WTC11 (cell line): ENCODE measurements at regions not wholly inside any gene's neighbourhood (a gene's known extent, or its start where the extent isn't known, plus 50 kb on each side); places are given as distances from the start of the nearest gene placed in this dataset.

Experiments
- ATAC-seq: fragments of 200-7000 bp; cut with Tn5 transposase; 2 replicates; pipeline ENCODE4 v1.10.0; 2021; ENCODE audit warnings: mild to moderate bottlenecking, moderate library complexity
- CTCF ChIA-PET: fragments of 300-600 bp; sonication (Branson Sonifier 250); formaldehyde crosslinking; loops from one replicate; lab custom pipeline; 2021; ENCODE audit warnings: antibody characterized with exemption; lab: Charles Lee
- POLR2A ChIA-PET: fragments of 350-600 bp; sonication (Branson Sonifier 250); formaldehyde crosslinking; loops from one replicate; lab custom pipeline; 2021; ENCODE audit warnings: antibody characterized with exemption; lab: Charles Lee
- DNase-seq: peaks from one replicate; pipeline ENCODE4 v3.0.0; 2021; ENCODE audit warnings: low spot score
- H3K27ac Mint-ChIP-seq: 2 replicates; pipeline ENCODE4 v1.8.0; 2021; ENCODE audit warnings: mixed read lengths
- H3K27me3 Mint-ChIP-seq: 2 replicates; pipeline ENCODE4 v1.8.0; 2021; ENCODE audit warnings: low read depth, mild to moderate bottlenecking, moderate library complexity, mixed read lengths
- H3K36me3 Mint-ChIP-seq: 2 replicates; pipeline ENCODE4 v1.8.0; 2021; ENCODE audit warnings: mixed read lengths
- H3K4me1 Mint-ChIP-seq: 2 replicates; pipeline ENCODE4 v1.8.0; 2022; ENCODE audit warnings: mixed read lengths
- H3K4me3 Mint-ChIP-seq: 2 replicates; pipeline ENCODE4 v1.8.0; 2021; ENCODE audit warnings: mild to moderate bottlenecking, moderate library complexity, mixed read lengths
- H3K9me3 Mint-ChIP-seq: 2 replicates; pipeline ENCODE4 v1.8.0; 2021; ENCODE audit warnings: mixed read lengths
- AR ChIP-seq: fragments of 250-450 bp; sonication (Bioruptor Pico); IDR thresholded peaks from 2 replicates; pipeline ENCODE4 v1.9.0; 2021; ENCODE audit warnings: mild to moderate bottlenecking
- ATF1 ChIP-seq: sonication (generic); formaldehyde crosslinking; IDR thresholded peaks from 2 replicates; pipeline ENCODE4 v1.8.1; 2023; ENCODE audit warnings: mild to moderate bottlenecking, moderate library complexity, missing genetic modification reagents
- ATF2 ChIP-seq: sonication (generic); formaldehyde crosslinking; IDR thresholded peaks from 2 replicates; pipeline ENCODE4 v1.8.1; 2022; ENCODE audit warnings: low read depth, missing genetic modification reagents, borderline replicate concordance
- ATF3 ChIP-seq: sonication (generic); formaldehyde crosslinking; conservative IDR thresholded peaks from 2 replicates; pipeline ENCODE4 v1.8.1; 2022; ENCODE audit warnings: mild to moderate bottlenecking, missing genetic modification reagents
- CDX4 ChIP-seq: fragments of 250-450 bp; sonication (Bioruptor Pico); IDR thresholded peaks from 2 replicates; pipeline ENCODE4 v1.9.0; 2021; ENCODE audit warnings: moderate library complexity, mild to moderate bottlenecking, inconsistent platforms, borderline replicate concordance
- ELF4 ChIP-seq: sonication (generic); formaldehyde crosslinking; IDR thresholded peaks from 2 replicates; pipeline ENCODE4 v1.8.1; 2022; ENCODE audit warnings: low read depth, mild to moderate bottlenecking, moderate library complexity, missing genetic modification reagents
- GRHL2 ChIP-seq: fragments of 250-450 bp; sonication (Bioruptor Pico); IDR thresholded peaks from 2 replicates; pipeline ENCODE4 v1.8.0; 2022; ENCODE audit warnings: mild to moderate bottlenecking, moderate library complexity; ENCODE audit not compliant: insufficient replicate concordance, severe bottlenecking
- GTF2I ChIP-seq: fragments of 250-450 bp; sonication (Bioruptor Pico); conservative IDR thresholded peaks from 2 replicates; pipeline ENCODE4 v1.4.0; 2021; ENCODE audit warnings: mild to moderate bottlenecking
- HMGA2 ChIP-seq: fragments of 250-450 bp; sonication (Bioruptor Pico); IDR thresholded peaks from 2 replicates; pipeline ENCODE4 v1.4.0; 2021; ENCODE audit warnings: mild to moderate bottlenecking, moderate library complexity
- HMGXB4 ChIP-seq: sonication (generic); formaldehyde crosslinking; IDR thresholded peaks from 2 replicates; pipeline ENCODE4 v1.8.1; 2023; ENCODE audit warnings: mild to moderate bottlenecking, moderate library complexity, missing genetic modification reagents
- MLX ChIP-seq: sonication (generic); formaldehyde crosslinking; IDR thresholded peaks from 2 replicates; pipeline ENCODE4 v1.8.1; 2023; ENCODE audit warnings: mild to moderate bottlenecking, missing genetic modification reagents, moderate library complexity
- NR3C1 ChIP-seq: sonication (generic); formaldehyde crosslinking; conservative IDR thresholded peaks from 2 replicates; pipeline ENCODE4 v1.8.1; 2023; ENCODE audit warnings: low read depth, mild to moderate bottlenecking, missing genetic modification reagents
- SMAD3 ChIP-seq: sonication (generic); formaldehyde crosslinking; IDR thresholded peaks from 2 replicates; pipeline ENCODE4 v1.8.0; 2022; ENCODE audit warnings: missing genetic modification reagents, mild to moderate bottlenecking, borderline replicate concordance
- SMAD4 ChIP-seq: sonication (generic); formaldehyde crosslinking; IDR thresholded peaks from 2 replicates; pipeline ENCODE4 v1.8.0; 2022; ENCODE audit warnings: mild to moderate bottlenecking, missing genetic modification reagents
- SOX15 ChIP-seq: fragments of 250-450 bp; sonication (Bioruptor Pico); IDR thresholded peaks from 2 replicates; pipeline ENCODE4 v1.9.0; 2021; ENCODE audit warnings: mild to moderate bottlenecking
- USF1 ChIP-seq: sonication (generic); formaldehyde crosslinking; IDR thresholded peaks from 2 replicates; pipeline ENCODE4 v1.8.0; 2022; ENCODE audit warnings: mild to moderate bottlenecking, missing genetic modification reagents
- ZNF121 ChIP-seq: sonication (generic); formaldehyde crosslinking; IDR thresholded peaks from 2 replicates; pipeline ENCODE4 v1.8.0; 2023; ENCODE audit warnings: missing genetic modification reagents
- ZNF219 ChIP-seq: sonication (generic); formaldehyde crosslinking; IDR thresholded peaks from 2 replicates; pipeline ENCODE4 v1.8.0; 2023; ENCODE audit warnings: missing genetic modification reagents, mild to moderate bottlenecking, borderline replicate concordance
- ZNF281 ChIP-seq: sonication (generic); formaldehyde crosslinking; IDR thresholded peaks from 2 replicates; pipeline ENCODE4 v1.8.0; 2023; ENCODE audit warnings: mild to moderate bottlenecking, missing genetic modification reagents
- ZNF396 ChIP-seq: fragments of 250-450 bp; sonication (Bioruptor Pico); IDR thresholded peaks from 2 replicates; pipeline ENCODE4 v1.8.0; 2021; ENCODE audit warnings: mild to moderate bottlenecking, moderate library complexity, borderline replicate concordance

GRCh38 chr14:43341921-43342320, 1165.2 kb downstream of the FSCB start (continued):
- no peak for TF ChIP-seq HMGXB4
- TF ChIP-seq ATF2 (CRISPR knock-in tag): no peak
- TF ChIP-seq NR3C1: no peak
- no peak for TF ChIP-seq AR (CRISPR knock-in tag)
- TF ChIP-seq GRHL2 (CRISPR knock-in tag): no peak
- no peak for TF ChIP-seq ZNF281 (CRISPR knock-in tag)
- TF ChIP-seq USF1 (CRISPR knock-in tag): no peak
- no peak for TF ChIP-seq SMAD3 (CRISPR knock-in tag)
- no peak for TF ChIP-seq ELF4
- TF ChIP-seq CDX4 (CRISPR knock-in tag): no peak
- no peak for TF ChIP-seq SOX15

GRCh38 chr14:43338713-43339112, 1168.4 kb downstream of the FSCB start:
- peaks cover 10% of the 10 kb centered on the region for H3K4me1 Mint-ChIP-seq
- 0 out of 2 replicates have a peak, but pooled peaks cover 3% of the 10 kb centered on the region for H3K9me3 Mint-ChIP-seq
- H3K4me3 Mint-ChIP-seq: no peak overlapping the region
- ATAC-seq (no peak), DNase-seq (no peak)
- ChIA-PET POLR2A (no interaction called here), CTCF (no interaction called here)
- peak overlapping the region; percentile 7; the same call in 1 of the 2 replicates for H3K27ac Mint-ChIP-seq
- no peaks in the 10 kb centered on the region for H3K27me3 Mint-ChIP-seq
- no peaks in the 10 kb centered on the region for H3K36me3 Mint-ChIP-seq
- TF ChIP-seq GTF2I (CRISPR knock-in tag) (no peak), ZNF396 (CRISPR knock-in tag) (no peak), MLX (CRISPR knock-in tag) (no peak), HMGA2 (CRISPR knock-in tag) (no peak), ATF3 (CRISPR knock-in tag) (no peak), SMAD4 (no peak), ATF1 (no peak), ZNF219 (no peak), ZNF121 (CRISPR knock-in tag) (no peak), AR (CRISPR knock-in tag) (no peak)
